GM10266 (cell line): ENCODE measurements at regions not wholly inside any gene's neighbourhood (a gene's known extent, or its start where the extent isn't known, plus 50 kb on each side); places are given as distances from the start of the nearest gene placed in this dataset.

Experiments used
- DNase-seq: peaks from one replicate; pipeline ENCODE4 v3.0.0; 2012; ENCODE audit errors: extremely low spot score
- CTCF ChIP-seq: IDR thresholded peaks from 2 replicates; pipeline ENCODE4 v1.5.1; 2012; ENCODE audit warnings: mild to moderate bottlenecking, low read depth; ENCODE audit not compliant: control insufficient read depth, insufficient read depth; ENCODE audit errors: missing control alignments

- no peak for TF ChIP-seq CTCF
- no peak for DNase-seq
Observed at GRCh38 chrX:109925656-109926055, 77.3 kb upstream of the TMEM164 start.

- TF ChIP-seq CTCF, result no peak
- DNase-seq, result no peak
Observed at GRCh38 chrX:109926118-109926517, 76.8 kb upstream of the TMEM164 start.

- DNase-seq, result no peak
- TF ChIP-seq CTCF, result no peak
Observed at GRCh38 chrX:109926743-109927662, 75.9 kb upstream of the TMEM164 start.

GRCh38 chrX:109927663-109928273 is 75.1 kb upstream of the TMEM164 start:
- TF ChIP-seq CTCF, result no peak
- DNase-seq, result no peak

- TF ChIP-seq CTCF, result no peak
- no peak for DNase-seq
Observed at GRCh38 chrX:109928596-109929335, 74.1 kb upstream of the TMEM164 start.

GRCh38 chrX:109931677-109932076 is 71.2 kb upstream of the TMEM164 start:
- no peak for DNase-seq
- no peak for TF ChIP-seq CTCF
